HepG2 (cell line): ENCODE measurements at regions not wholly inside any gene's neighbourhood (a gene's known extent, or its start where the extent isn't known, plus 50 kb on each side); places are given as distances from the start of the nearest gene placed in this dataset.

Experiments
- ATAC-seq: fragments of 200-7000 bp; cut with Tn5 transposase; 3 replicates; pipeline ENCODE4 v1.9.1; 2020; ENCODE audit warnings: mild to moderate bottlenecking, moderate library complexity
- BruUV-seq: library from RNA; stranded (reverse); fragments of 400-500 nt; replicated peaks from 2 replicates; lab custom pipeline; 2021; lab: Mats Ljungman, UMichigan
- CTCF ChIA-PET: fragments of 300-600 bp; formaldehyde crosslinking; extraction: SDS; loops from one replicate; lab custom pipeline; 2021; ENCODE audit warnings: low total read pairs, inconsistent platforms, low intra/inter-chr PET ratio; lab: Yijun Ruan, JAX
- POLR2A ChIA-PET: fragments of 350-600 bp; sonication (Branson Sonifier 250); formaldehyde crosslinking; loops from one replicate; lab custom pipeline; 2020; ENCODE audit warnings: antibody characterized with exemption, inconsistent platforms; lab: Yijun Ruan, JAX
- DNase-seq: peaks from one replicate; pipeline ENCODE4 v3.0.0-alpha.2; 2015; ENCODE audit warnings: low spot score
- FAIRE-seq: peaks from 3 replicates; lab custom pipeline; 2011; peaks lifted over from hg19 to GRCh38; lab: Jason Lieb, UNC
- H2AFZ ChIP-seq: one replicate; pipeline ENCODE4 v1.6.1; 2011; ENCODE audit warnings: low read length, inconsistent platforms
- H3K27ac ChIP-seq: fragments of 300-600 bp; 3 replicates; pipeline ENCODE4 v1.8.0; 2011; ENCODE audit warnings: mixed run types, mild to moderate bottlenecking, mixed read lengths, low read length, inconsistent platforms; ENCODE audit not compliant: insufficient read depth; ENCODE audit errors: extremely low read length
- H3K27me3 ChIP-seq, 2 experiments: fragments of 200-600 bp in 1 of 2; 2 replicates in 1 of 2; 3 replicates in 1 of 2; pipeline versions ENCODE4 v1.6.0 to v1.8.0; 2011; ENCODE audit warnings: low read length in 2 of 2, mild to moderate bottlenecking in 2 of 2, moderate library complexity in 2 of 2, inconsistent platforms in 1 of 2; ENCODE audit not compliant: insufficient read depth in 2 of 2, control insufficient read depth in 1 of 2
- H3K36me3 ChIP-seq, 2 experiments: fragments of 200-600 bp in 1 of 2; replicated peaks in 1 of 2; 2 replicates in 1 of 2; 3 replicates in 1 of 2; pipeline versions ENCODE4 v1.5.1 to v1.8.0; 2011; ENCODE audit warnings: low read length in 2 of 2, inconsistent platforms in 1 of 2; ENCODE audit not compliant: insufficient read depth in 2 of 2, control insufficient read depth in 1 of 2
- H3K4me1 ChIP-seq: 2 replicates; pipeline ENCODE4 v1.5.1; 2012; ENCODE audit warnings: low read length, inconsistent platforms; ENCODE audit not compliant: insufficient read depth
- H3K4me2 ChIP-seq: 2 replicates; pipeline ENCODE4 v1.6.0; 2011; ENCODE audit warnings: low read depth, low read length, inconsistent platforms
- H3K4me3 ChIP-seq, 3 experiments: fragments of 200-600 bp in 1 of 3; sonication (generic), shearing (Covaris generic) in 1 of 3; replicated peaks in 1 of 3; 2 replicates each; pipeline ENCODE4 v1.5.1; 2011 to 2016; ENCODE audit warnings: low read length in 3 of 3, inconsistent platforms in 2 of 3, low read depth in 2 of 3, mild to moderate bottlenecking in 2 of 3, control low read depth in 1 of 3, mixed read lengths in 1 of 3; ENCODE audit not compliant: insufficient read depth in 1 of 3
- H3K79me2 ChIP-seq: one replicate; pipeline ENCODE4 v1.6.1; 2011; ENCODE audit warnings: low read length, inconsistent platforms; ENCODE audit not compliant: insufficient read depth
- H3K9ac ChIP-seq: 2 replicates; pipeline ENCODE4 v1.6.0; 2011; ENCODE audit warnings: mild to moderate bottlenecking, low read depth, low read length, inconsistent platforms; ENCODE audit not compliant: insufficient read depth
- H3K9me3 ChIP-seq: 2 replicates; pipeline ENCODE4 v1.5.1; 2012; ENCODE audit warnings: mild to moderate bottlenecking, low read length
- H4K20me1 ChIP-seq: 2 replicates; pipeline ENCODE4 v1.6.0; 2011; ENCODE audit warnings: inconsistent platforms, mild to moderate bottlenecking, low read length, moderate library complexity; ENCODE audit not compliant: insufficient read depth
- BRD4 ChIP-seq: sonication (generic); formaldehyde crosslinking; IDR thresholded peaks from 2 replicates; pipeline ENCODE4 v1.4.0; 2020; ENCODE audit warnings: missing genetic modification reagents
- CENPT ChIP-seq: sonication (generic); formaldehyde crosslinking; IDR thresholded peaks from 2 replicates; pipeline ENCODE4 v1.8.0; 2022; ENCODE audit warnings: low read depth, mild to moderate bottlenecking, moderate library complexity, missing genetic modification reagents
- CHD2 ChIP-seq: IDR thresholded peaks from 2 replicates; pipeline ENCODE4 v1.6.1; 2011; ENCODE audit warnings: low read depth, low read length, improper control_type of control experiment
- CREM ChIP-seq, 2 experiments: sonication (generic) in 1 of 2; formaldehyde crosslinking in 1 of 2; IDR thresholded peaks; 2 replicates each; pipeline versions ENCODE4 v1.4.0 to v1.6.1; 2016 to 2020; ENCODE audit warnings: antibody characterized with exemption in 1 of 2, mild to moderate bottlenecking in 1 of 2, missing genetic modification reagents in 1 of 2
- HNRNPK ChIP-seq: fragments of 200-400 bp; formaldehyde crosslinking; IDR thresholded peaks from 2 replicates; pipeline ENCODE4 v1.6.1; 2018; ENCODE audit warnings: low read length, low read depth, moderate library complexity, mild to moderate bottlenecking; ENCODE audit not compliant: poor library complexity, severe bottlenecking
- KDM1A ChIP-seq: IDR thresholded peaks from 2 replicates; pipeline ENCODE4 v1.6.1; 2016; ENCODE audit warnings: missing compliant biosample characterization
- TBX3 ChIP-seq: fragments of 450-650 bp; IDR thresholded peaks from 2 replicates; pipeline ENCODE4 v1.6.1; 2017; ENCODE audit warnings: antibody characterized with exemption, mild to moderate bottlenecking, inconsistent platforms, borderline replicate concordance
- THRA ChIP-seq: sonication (generic); formaldehyde crosslinking; IDR thresholded peaks from 2 replicates; pipeline ENCODE4 v1.4.0; 2020; ENCODE audit warnings: missing genetic modification reagents, borderline replicate concordance
- ZNF331 ChIP-seq: sonication (generic); formaldehyde crosslinking; IDR thresholded peaks from 2 replicates; pipeline ENCODE4 v1.4.0; 2020; ENCODE audit warnings: missing genetic modification reagents
- ZNF512 ChIP-seq: sonication (generic); formaldehyde crosslinking; IDR thresholded peaks from 2 replicates; pipeline ENCODE4 v1.4.0; 2020; ENCODE audit warnings: mild to moderate bottlenecking, missing genetic modification reagents
- ZNF550 ChIP-seq: sonication (generic); formaldehyde crosslinking; IDR thresholded peaks from 2 replicates; pipeline ENCODE4 v1.4.0; 2020; ENCODE audit warnings: mild to moderate bottlenecking, missing genetic modification reagents, borderline replicate concordance
- ZNF639 ChIP-seq: conservative IDR thresholded peaks from 2 replicates; pipeline ENCODE4 v1.6.1; 2018; ENCODE audit warnings: missing genetic modification reagents
- ZNF839 ChIP-seq: sonication (generic); formaldehyde crosslinking; IDR thresholded peaks from 2 replicates; pipeline ENCODE4 v1.4.0; 2020; ENCODE audit warnings: missing genetic modification reagents, mild to moderate bottlenecking, borderline replicate concordance
- WGBS: methylation state at CpG from one replicate; pipeline ENCODE4 v1.1.6; 2017; ENCODE audit warnings: low lambda C conversion rate; 5-methylcytosine and 5-hydroxymethylcytosine counted together
- in situ Hi-C: cut with HindIII; loops from 2 replicates; pipeline ENCODE4 v1.10.0; 2017; ENCODE audit warnings: low pct_unique_long_range_greater_than_20kb; ENCODE audit not compliant: extremely low pct_ligation_motif_present
- intact Hi-C: fragments of 100-400 bp; cut with micrococcal nuclease; formaldehyde crosslinking; loops from one replicate; pipeline ENCODE4 v1.10.0; 2022; ENCODE audit not compliant: unreplicated experiment

- Histone ChIP-seq H3K4me3 (no peak overlapping the region), H3K36me3 (no peaks in the 10 kb centered on the region), H4K20me1 (no peaks in the 10 kb centered on the region), H3K27me3 (no peaks in the 10 kb centered on the region; a peak in 1 of 5 replicates), H3K79me2 (no peaks in the 10 kb centered on the region), H3K9ac (no peak overlapping the region), H3K4me2 (no peak overlapping the region), H3K9me3 (peaks cover 43% of the 10 kb centered on the region)
- FAIRE-seq: no peak
- intact Hi-C loops: no loop called here
- in situ Hi-C loops: no loop called here
- no peak for ATAC-seq
- ChIA-PET CTCF (no interaction called here), POLR2A (no interaction called here)
- TF ChIP-seq ZNF550 (CRISPR knock-in tag) (no peak), CHD2 (no peak)
- TF ChIP-seq, all 625 proteins: peak for 0
- no peak overlapping the region for H3K27ac ChIP-seq
- DNase-seq: no peak
- BruUV-seq: no TSS peak
- H3K4me1 ChIP-seq: no peaks in the 10 kb centered on the region
- no peak overlapping the region for H2AFZ ChIP-seq
Observed at GRCh38 chr3:103269287-103269686, 834.5 kb downstream of the ZPLD1 start.

- H3K79me2 ChIP-seq: no peaks in the 10 kb centered on the region
- no peaks in the 10 kb centered on the region for H3K36me3 ChIP-seq
- H3K4me2 ChIP-seq: no peak overlapping the region
- DNase-seq (no peak), ATAC-seq (no peak), FAIRE-seq (no peak)
- no peak overlapping the region for H2AFZ ChIP-seq
- peaks cover 40% of the 10 kb centered on the region for H3K9me3 ChIP-seq
- 4% methylated on average over 2 of the region's 2 CpGs for WGBS
- H3K27ac ChIP-seq: no peak overlapping the region
- no peak overlapping the region for H3K4me3 ChIP-seq
- ChIA-PET CTCF (no interaction called here), POLR2A (no interaction called here)
- H3K4me1 ChIP-seq: no peaks in the 10 kb centered on the region
- H4K20me1 ChIP-seq: no peaks in the 10 kb centered on the region
- no peak overlapping the region for H3K9ac ChIP-seq
- no TSS peak for BruUV-seq
- no peaks in the 10 kb centered on the region for H3K27me3 ChIP-seq
- intact Hi-C loops: no loop called here
- in situ Hi-C loops: no loop called here
- TF ChIP-seq KDM1A (CRISPR knock-in tag) (no peak), ZNF639 (CRISPR knock-in tag) (no peak), HNRNPK (no peak), ZNF512 (no peak), THRA (no peak), TBX3 (no peak), CENPT (CRISPR knock-in tag) (no peak), CREM (IDR thresholded peaks at IDR 0.05) (no peak), CREM (CRISPR knock-in tag; IDR thresholded peaks at IDR 0.05) (no peak), ZNF839 (CRISPR knock-in tag) (no peak), ZNF331 (CRISPR knock-in tag) (no peak), BRD4 (no peak)
Observed at GRCh38 chr3:103271575-103271974, 836.8 kb downstream of the ZPLD1 start.
